ENCODE measurements at regions not wholly inside any gene's neighbourhood (a gene's known extent, or its start where the extent isn't known, plus 50 kb on each side); places are given as distances from the start of the nearest gene placed in this dataset.

DNA sequence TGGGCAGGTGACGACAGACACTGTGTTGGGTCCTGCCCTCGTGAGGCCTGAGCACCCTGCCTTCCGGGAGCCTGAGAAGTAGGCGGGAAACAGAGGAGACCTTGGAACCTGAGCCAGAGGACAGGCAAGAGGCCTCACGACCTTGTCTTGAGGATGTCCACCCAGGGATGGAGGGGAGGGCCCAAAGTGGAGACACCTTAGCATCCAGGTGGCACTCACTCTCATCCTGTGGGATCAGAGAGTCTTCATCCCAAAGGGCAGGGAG, 347.2 kb downstream of the NPHP4 start:
- H3K4me1 ChIP-seq = no peaks in the 10 kb centered on the region
- peaks cover 7% of the 10 kb centered on the region for H3K9me3 ChIP-seq (replicated peaks)
- H3K27ac ChIP-seq (replicated peaks) = no peak overlapping the region
- intact Hi-C loops (cut with micrococcal nuclease) = no loop called here
- H3K4me3 ChIP-seq = no peak overlapping the region
- no peaks in the 10 kb centered on the region for H3K36me3 ChIP-seq
- TF ChIP-seq, protein P1, sequence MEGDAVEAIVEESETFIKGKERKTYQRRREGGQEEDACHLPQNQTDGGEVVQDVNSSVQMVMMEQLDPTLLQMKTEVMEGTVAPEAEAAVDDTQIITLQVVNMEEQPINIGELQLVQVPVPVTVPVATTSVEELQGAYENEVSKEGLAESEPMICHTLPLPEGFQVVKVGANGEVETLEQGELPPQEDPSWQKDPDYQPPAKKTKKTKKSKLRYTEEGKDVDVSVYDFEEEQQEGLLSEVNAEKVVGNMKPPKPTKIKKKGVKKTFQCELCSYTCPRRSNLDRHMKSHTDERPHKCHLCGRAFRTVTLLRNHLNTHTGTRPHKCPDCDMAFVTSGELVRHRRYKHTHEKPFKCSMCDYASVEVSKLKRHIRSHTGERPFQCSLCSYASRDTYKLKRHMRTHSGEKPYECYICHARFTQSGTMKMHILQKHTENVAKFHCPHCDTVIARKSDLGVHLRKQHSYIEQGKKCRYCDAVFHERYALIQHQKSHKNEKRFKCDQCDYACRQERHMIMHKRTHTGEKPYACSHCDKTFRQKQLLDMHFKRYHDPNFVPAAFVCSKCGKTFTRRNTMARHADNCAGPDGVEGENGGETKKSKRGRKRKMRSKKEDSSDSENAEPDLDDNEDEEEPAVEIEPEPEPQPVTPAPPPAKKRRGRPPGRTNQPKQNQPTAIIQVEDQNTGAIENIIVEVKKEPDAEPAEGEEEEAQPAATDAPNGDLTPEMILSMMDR (IDR thresholded peaks at IDR 0.05; ENCODE audit: borderline replicate concordance) = no peak
- H3K27me3 ChIP-seq (ENCODE audit: low read depth) = peaks cover 82% of the 10 kb centered on the region
- DNase-seq = no peak

DNA sequence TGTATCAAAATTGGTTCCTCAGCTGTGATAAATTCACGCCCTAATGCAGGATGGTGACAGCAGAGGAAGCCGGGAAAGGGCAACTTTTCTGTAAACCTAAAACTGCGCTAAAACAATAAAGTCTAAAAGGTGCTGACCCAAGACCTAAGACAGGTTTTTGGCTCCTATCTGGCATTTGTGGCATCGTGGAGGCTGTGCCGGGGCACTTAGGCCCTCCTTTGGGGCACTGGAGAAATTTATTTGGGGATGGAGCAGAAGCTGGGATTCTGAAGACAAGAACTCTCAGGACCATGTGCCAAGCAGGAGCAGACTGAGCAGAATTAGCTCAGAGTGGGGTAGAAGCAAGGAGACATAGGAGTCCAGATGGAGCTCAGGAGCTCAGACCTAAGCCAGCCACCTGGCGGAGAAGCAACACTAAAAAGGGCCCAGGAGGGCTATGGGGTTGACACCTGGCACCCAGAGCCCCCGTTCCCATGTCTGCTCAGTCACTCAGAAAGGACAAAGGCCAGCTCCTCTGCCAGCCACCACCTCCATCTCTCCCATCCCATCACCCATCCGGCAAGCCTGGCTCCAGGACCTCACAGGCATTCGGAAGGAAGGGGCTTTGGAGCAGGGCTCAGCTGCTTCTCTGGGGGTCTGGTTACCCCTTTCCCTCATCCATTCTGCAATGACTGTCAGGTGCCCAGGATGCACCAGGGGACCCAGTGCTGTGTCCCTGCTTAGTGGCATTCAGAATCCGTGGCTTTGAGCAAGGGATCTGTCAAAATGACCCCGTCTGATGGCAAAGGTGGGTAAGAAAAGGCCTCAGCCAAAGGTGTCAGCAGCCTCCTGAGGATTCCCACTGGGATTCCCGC, 347.7 kb downstream of the NPHP4 start:
- TF ChIP-seq, protein P1 (IDR thresholded peaks at IDR 0.05; ENCODE audit: borderline replicate concordance) = no peak
- intact Hi-C loops (cut with micrococcal nuclease) = no loop called here
- Histone ChIP-seq H3K4me3 (no peak overlapping the region), H3K9me3 (replicated peaks) (peaks cover 7% of the 10 kb centered on the region), H3K36me3 (no peaks in the 10 kb centered on the region), H3K27me3 (ENCODE audit: low read depth) (peaks cover 82% of the 10 kb centered on the region), H3K27ac (replicated peaks) (no peak overlapping the region), H3K4me1 (no peaks in the 10 kb centered on the region)
- no peak for DNase-seq

DNA sequence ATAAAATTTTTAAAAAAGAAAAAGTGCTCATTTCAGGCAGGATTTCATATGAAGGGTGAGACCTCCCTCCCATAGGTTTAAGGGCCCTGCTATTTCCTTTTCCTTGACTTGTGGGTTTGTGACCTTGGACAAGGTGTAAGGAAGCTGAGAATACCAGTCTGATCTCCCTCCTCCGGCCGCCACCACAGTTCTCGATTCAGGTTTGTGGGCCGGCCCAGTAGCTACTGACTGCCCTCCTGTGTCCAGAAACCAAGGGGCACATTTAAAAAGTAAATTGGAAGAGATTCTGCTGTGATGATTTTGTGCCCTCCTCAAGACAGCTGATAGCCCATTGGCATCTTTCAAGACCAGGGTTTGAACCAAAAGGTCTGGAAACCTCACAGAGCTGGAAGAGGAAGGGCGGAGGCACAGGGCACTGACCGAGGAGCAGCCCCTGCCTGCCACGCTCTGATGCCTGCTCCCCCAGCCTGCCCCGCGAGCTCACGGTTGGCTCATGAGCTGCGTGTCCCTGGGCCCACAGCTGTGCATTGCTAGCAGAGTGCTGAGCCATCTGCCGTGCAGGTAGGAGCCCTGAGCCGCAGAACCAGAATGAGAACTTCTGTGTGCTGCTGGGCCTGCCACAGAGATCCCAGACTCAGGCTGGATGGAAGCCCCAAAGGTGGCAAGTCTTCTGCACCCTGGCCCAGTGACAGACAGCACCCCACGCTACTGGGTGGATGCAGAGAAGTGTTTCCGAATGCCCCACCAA, 348.7 kb downstream of the NPHP4 start:
- TF ChIP-seq, protein P1 (IDR thresholded peaks at IDR 0.05; ENCODE audit: borderline replicate concordance) = no peak
- no peak for DNase-seq

DNA sequence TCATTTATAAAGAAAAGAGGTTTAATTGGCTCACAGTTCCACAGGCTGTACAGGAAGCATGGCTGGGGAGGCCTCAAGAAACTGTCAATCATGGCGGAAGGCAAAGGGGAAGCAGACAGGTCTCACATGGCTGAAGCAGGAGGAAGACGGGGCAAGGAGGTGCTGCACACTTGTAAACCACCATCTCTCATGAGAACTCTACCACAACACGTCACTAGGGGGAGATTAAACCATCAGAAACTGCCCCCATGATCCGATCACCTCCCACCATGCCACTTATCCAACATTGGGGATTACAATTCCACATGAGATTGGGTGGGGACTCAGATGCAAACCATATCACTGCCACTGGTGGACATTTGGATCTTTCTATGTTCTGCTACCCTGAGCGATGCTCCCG, 351.4 kb downstream of the NPHP4 start:
- DNase-seq = no peak
- intact Hi-C loops (cut with micrococcal nuclease) = no loop called here
- Histone ChIP-seq H3K27ac (replicated peaks) (no peak overlapping the region), H3K4me3 (no peak overlapping the region), H3K27me3 (ENCODE audit: low read depth) (peaks cover 80% of the 10 kb centered on the region), H3K9me3 (replicated peaks) (peaks cover 10% of the 10 kb centered on the region), H3K36me3 (no peaks in the 10 kb centered on the region), H3K4me1 (no peaks in the 10 kb centered on the region)
- TF ChIP-seq, protein P1 (IDR thresholded peaks at IDR 0.05; ENCODE audit: borderline replicate concordance) = peak; percentile 13

More for the DNA sequence above, 348.7 kb downstream of the NPHP4 start:
- H3K4me1 ChIP-seq = no peaks in the 10 kb centered on the region
- H3K4me3 ChIP-seq = no peak overlapping the region
- intact Hi-C loops (cut with micrococcal nuclease) = no loop called here
- no peaks in the 10 kb centered on the region for H3K36me3 ChIP-seq
- peaks cover 82% of the 10 kb centered on the region for H3K27me3 ChIP-seq (ENCODE audit: low read depth)
- H3K27ac ChIP-seq (replicated peaks) = no peak overlapping the region
- peaks cover 7% of the 10 kb centered on the region for H3K9me3 ChIP-seq (replicated peaks)

DNA sequence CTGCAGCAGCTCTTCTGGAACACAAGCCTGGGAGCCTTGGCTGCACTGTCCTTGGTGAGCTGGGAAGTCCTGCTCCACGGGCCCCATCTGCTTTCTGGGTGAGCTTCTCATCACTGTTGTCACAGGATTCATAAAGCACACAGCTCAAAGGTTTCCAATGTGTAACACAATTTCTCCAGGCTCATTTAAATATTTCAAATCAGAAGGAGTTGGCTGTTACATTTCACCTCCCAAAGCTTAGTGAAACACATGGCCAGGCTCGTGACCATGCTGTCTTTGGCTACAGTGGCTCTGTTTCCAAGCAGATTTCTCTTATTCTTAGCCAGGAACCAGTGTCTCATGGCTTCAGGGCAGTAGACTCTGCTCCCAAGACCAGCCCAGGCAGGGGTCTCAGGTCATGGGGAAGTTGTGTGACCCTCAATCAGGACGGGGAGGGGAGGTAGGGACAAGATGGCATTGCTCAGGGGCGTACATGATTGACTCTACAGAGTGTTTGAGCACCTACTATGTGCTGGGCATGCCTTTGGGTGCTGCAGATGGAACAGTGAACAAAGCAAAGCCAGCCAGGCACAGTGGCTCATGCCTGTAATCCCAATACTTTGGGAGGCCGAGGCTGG, 353.0 kb downstream of the NPHP4 start:
- intact Hi-C loops (cut with micrococcal nuclease) = no loop called here
- DNase-seq = no peak
- no peaks in the 10 kb centered on the region for H3K36me3 ChIP-seq
- TF ChIP-seq, protein P1 (IDR thresholded peaks at IDR 0.05; ENCODE audit: borderline replicate concordance) = no peak
- peaks cover 3% of the 10 kb centered on the region for H3K9me3 ChIP-seq (replicated peaks)
- H3K27ac ChIP-seq (replicated peaks) = no peak overlapping the region
- peaks cover 73% of the 10 kb centered on the region for H3K27me3 ChIP-seq (ENCODE audit: low read depth)
- no peaks in the 10 kb centered on the region for H3K4me1 ChIP-seq
- no peak overlapping the region for H3K4me3 ChIP-seq
